DMS 273 treated with DMSO at 0.1 percent for 48 hours (cell line): ENCODE measurements at regions not wholly inside any gene's neighbourhood (a gene's known extent, or its start where the extent isn't known, plus 50 kb on each side); places are given as distances from the start of the nearest gene placed in this dataset.

ENCODE experiments used
- DNase-seq: peaks from one replicate; lab custom pipeline; 2025; lab: John Stamatoyannopoulos, UW

DNA sequence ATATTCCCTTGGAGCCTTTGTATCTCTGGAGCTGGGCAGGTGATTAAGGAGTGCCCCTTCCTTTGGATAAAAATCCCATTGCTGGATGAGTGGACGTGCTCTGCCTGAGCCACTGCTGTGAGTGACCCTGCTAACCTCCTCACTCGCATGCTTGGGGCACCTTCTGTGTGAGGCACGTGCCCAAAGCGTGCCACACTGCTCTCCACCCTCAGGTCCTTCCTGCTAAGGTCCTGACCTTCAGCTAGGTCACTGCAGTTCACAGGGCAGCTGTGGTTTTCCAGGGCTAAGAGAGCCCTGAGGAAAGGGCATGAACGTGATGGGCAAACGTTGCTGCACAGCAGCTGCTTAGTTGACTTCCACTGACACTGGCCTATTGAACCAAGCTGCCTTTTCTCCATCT is 204.4 kb upstream of the COBL start:
- DNase-seq: no peak

DNA sequence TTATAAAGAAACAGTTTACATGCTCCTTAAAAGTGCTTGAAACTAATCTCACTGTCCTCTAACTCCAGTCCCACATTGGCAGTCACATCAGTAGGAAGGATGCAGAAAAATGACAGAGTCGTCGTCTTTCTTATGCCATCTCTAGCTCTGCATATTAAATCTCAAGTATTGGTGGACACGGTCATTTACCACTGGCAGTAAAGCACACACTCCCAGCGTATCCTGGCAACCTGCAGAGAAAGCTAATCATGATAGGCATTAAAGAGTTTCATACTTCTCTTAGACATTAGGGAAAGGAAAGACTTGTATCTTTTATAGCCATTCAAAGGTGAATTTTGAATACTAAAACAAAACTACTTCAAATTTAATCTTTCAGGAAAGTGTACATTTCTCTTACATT is 202.0 kb upstream of the COBL start:
- DNase-seq: no peak

DNA sequence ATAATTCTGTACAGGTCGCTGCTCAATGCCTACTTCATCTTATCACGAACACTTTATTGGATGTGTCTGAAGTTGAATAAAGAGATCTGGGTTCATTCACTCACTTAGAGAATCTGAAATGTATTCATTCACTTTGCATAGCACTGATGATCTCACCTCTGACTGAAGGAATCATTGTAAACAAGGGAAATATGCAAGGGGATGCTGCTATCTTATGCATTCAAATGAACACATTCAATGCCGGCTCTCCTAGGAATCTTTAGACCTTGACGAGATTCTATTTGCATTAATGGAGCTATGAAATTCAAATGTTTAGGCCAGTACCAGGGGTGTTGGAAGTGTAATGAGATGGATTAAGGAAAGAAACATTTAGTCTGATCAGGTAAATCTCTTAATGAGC is 200.6 kb upstream of the COBL start:
- no peak for DNase-seq

DNA sequence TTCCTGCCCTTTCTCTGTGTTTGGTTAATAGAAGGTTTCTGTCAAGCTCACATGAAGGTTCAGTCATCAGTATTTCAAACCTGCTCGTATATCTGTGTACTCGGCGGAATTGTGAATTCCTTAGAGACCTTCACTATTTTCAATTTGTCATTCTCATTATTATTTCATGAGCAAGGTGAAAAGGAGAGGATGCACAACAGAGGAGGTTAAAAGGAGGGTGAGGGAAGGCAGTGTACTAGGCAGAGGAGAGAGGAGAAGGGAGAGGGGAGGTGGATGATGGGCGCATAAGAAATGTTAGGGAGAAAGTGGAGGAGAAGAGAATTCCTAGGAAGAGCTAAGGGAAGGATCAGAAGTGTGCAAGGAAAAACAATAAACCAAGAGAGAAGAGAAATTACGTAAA is 185.0 kb upstream of the COBL start:
- DNase-seq: no peak

DNA sequence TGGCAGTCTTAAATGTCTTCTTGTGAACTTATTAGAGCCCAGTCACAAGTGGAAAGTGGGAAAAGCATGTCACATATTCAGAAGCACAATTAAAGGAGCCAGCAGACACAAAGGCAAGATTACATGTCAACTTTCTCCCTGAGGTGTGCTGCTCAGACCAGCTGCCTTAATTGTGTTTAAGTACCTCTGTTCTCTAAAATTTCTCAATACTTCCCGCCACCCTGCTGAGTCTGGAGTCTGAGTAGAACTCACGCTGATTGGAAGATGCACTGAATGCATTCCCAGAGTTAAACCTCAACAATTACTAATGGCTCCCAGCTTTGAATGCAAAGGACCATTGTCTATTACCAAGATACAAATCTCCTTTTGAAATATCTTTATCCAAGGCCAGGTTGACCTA is 166.4 kb upstream of the COBL start:
- DNase-seq: no peak

DNA sequence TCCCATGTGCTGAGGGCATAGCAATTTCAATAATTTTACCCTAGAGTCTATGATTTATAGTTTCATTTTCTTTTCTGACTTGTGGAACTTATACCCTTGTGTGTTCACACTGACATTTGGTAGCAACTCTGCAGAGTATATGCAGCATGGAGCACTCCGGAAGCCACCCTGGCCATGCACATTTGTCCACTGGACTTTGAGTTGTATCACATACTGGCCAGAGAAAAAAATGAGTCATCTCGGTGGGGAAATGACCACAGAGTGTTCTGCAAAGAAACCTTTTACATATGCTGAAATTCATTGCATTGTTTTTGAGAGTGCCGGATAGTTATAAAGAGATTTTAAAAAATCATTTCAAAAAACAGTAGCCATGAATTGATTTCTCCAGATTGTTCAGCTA is 164.8 kb upstream of the COBL start:
- no peak for DNase-seq

DNA sequence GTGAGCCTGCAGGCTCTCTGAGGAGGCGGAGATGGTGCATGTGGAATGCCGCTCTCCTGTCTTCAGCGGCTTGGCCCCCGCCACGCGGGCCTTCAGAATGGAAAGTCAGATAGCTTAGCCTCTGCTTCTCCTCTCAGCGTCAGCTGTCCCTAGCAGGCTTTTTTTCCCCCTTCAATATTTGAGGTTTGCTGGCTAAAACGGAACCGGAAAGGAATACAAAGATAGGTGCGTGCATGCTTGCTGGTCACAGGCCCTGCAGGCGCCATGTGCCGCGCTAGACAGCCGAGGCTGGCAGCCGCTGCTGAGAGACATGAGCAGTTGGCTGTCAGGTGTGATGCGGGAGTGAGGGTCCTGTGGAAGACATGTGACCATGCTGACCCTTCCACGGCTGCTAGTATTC is 161.2 kb upstream of the COBL start:
- no peak for DNase-seq

DNA sequence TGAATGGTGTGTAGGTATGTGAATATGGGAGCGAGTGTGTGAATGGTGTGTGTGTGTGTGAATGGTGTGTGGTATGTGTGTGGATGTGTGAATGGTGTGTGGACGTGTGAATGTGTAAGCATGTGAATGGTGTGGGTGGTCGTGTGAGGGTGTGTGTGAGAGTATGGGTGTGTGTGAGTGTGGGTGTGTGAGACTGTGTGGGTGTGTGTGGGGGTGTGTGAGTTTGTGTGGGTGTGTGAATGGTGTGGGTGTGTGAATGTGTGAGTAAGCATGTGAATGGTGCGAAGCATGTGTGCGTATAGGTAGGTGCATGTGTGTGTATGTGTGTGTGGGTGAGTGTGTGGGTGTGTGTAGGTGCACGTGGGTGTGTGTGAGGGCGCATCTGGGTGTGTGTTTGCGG is 160.7 kb upstream of the COBL start:
- DNase-seq: no peak

DNA sequence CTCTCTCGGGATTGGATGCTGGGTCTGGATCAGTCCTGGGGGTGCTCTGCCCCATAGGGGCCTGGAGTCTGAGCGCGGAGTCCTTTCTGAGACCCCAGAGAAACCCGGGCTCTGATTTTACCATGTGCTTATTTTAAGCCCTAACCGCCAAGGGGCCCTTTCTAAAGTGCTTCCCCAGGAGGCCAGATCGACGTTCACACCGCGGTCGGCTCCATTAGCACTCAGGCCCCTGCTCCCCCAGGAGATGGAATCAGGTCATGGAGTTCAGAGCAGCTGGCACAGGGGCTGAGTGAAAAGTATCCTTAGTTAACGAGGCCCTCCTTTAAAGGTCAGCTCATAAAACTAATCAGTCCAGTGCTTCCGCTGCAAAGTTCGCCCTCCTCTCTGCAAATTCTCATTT is 159.4 kb upstream of the COBL start:
- DNase-seq: no peak

DNA sequence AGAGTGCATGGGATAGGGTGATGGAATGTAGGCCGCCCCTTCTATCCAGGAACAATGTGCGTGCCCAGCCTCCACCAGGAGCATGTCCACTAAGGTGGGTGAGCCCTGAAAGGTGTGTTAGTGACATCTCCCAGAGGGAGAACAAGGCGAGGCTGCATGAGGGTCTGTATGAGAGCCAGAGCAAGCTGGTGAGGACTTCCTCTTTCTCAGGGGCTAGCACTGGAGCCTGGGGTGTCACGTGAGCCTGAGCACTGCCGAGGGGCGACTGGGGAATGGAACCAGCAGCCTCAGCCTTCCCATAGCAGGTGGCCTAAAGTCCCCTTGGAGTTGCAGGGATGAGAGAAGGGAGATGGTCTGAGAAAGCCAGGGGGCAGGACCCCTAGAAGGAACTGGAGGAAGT is 156.3 kb upstream of the COBL start:
- no peak for DNase-seq

DNA sequence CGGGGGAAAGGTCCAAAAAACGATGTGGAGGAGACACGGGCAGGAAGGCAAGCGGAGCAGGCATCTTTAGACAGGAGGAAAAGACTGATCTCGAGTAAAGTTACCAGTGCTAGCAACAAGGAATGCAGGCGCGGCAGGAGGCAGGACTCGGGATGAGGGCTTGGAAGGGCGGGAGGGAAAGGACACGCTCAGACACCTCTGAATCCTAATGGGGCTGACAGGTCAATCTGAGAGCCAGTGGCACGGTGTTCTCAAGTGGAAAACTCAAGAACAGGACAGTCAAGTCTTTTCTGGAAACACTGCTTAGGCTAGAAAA is 155.3 kb upstream of the COBL start:
- DNase-seq: no peak

DNA sequence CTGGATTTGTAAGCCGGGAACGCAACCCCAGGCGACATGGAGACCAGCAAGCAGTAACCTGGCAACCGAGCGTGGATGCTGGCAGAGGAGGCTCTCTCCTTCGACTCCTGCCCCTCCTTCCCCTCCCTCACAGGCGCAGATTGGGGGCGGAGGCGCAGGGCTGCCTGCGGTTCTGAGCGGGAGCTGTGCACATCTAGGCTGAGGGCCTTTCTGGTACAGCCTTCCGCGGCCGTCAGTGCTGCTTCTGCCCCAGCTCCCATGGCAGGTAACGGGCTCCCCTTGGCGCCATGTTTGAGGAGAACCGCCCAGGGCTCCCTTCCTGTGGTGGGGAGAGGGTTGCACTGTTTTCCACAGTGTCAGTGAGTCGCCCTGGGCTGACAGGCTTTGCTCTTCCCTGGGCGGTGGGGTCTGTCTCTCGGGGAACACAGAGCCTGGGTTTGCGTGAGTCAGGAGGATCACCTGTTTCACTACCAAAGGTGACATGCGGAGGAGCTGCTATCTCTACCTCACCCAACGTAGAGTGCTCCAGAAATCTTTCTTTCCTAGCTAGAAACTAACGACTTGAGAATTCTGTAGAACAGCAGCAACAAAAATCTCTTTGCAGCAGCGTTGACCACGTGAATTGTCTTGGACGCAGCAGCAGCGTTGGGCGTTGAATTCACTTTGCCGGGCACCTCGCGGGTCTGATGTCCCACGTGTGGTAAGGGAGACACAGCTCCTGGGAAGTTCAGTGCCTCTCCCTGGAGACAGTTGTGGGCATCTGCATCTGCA is 154.8 kb upstream of the COBL start:
- no peak for DNase-seq

DNA sequence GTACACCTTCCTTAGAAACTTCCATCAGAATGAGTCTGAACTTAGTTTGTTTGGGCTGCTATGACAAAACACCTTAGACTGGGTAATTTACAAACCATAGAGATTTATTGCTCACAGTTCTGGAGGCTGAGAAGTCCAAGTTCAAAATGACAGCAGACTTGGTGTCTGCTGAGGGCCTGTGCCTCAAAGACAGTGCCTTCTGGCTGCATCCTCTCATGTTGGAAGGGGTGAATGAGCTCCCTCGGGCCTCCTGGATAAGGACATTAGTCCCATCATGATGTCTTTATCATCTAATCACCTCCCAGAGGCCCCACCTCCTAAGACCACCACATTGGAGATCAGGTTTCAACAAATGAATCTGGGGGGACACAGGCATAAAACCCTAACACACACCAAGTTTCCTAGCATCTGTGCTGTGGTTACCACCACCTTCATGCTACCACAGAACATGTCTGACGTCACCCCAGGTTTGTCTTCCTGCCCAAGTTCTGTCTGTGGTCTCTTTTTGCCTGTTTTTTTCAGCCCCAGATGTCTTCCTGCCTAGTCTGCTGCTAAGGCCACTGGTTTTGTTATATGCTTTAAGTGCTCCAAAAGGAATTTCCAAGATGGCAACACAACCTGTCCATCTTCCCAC is 150.9 kb upstream of the COBL start:
- DNase-seq: no peak

DNA sequence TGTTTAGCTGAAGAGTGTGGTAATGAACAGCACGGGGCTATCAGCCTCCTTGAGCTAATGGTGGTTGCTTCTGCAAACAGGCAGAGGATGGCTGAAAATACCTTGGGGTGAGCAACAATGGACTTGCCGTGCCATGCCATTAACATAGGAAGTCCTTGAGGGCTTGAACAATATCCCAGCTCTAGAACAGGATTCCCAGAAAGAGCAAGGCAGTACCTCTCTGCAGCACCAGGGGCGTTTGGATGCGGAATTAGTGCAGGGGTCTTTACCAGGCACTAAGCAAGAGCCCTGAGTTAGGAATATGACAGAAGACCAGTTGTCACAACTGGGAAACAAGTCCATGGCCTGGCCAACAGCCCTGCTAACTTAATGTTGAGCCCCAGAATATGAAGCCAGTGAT is 143.2 kb upstream of the COBL start:
- no peak for DNase-seq

DNA sequence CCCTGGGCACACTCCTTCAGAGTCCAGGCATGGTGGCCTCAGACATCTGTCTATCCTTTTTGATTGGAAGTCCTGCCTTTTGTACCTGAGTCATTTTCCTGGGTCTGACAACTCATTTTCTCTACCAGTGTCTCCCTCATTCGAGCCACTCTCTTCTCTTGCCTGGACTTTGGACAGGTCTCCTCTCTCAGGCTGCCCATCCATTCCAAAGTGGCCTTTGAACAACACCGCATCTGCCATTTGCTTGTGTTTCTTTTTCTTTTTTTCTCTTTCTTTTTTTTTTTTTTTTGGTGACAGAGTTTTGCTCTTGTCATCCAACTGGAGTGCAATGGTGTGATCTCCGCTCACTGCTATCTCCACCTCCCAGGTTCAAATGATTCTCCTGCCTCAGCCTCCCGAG is 142.1 kb upstream of the COBL start:
- DNase-seq: no peak

DNA sequence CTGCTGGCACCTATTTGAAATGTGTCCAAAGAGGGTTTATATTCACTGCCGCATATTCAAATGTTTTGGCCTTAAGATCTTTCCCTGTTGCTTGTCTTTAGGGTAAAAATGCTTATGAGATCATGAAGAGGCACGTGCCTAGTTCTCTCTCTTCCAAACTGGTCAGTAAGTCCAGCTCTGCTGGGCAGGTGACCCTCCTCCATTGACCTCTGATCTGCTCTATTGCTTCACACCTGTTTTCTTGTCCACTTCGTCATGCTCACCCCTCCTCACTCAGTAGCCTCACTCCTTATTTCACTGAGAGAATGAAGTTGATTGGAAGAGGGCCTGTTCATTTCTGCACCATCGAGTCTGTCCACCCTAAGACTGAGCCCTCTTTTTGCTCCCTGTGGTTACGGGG is 140.5 kb upstream of the COBL start:
- no peak for DNase-seq

DNA sequence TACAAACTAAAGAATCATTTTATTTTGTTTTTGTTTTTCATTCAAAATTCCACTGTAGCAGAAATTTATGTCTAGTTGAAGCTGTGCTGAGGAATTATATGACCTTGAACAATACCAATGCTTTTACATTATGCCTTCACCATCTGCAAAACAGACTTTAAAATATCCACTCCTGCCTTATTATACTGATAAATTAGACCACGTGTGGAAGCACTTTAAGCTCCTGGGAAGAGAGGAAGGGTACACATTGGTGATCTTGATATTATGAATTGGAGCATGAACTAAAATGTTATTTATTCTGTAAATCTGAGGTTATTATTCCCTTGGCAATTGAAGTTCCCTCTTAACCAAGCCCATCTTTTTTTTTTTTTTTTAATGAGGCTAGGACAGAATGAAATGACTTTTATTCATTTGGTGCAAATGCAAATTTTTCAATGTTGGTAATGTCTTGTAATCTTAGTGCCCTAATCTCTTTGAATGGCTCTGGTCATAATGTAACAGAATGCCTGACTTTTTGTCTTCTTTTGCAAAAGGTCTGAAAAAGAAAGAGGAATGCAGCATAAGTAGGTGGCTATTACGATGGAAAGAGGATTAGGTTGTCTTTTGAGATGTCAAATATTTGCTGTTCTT is 139.9 kb upstream of the COBL start:
- no peak for DNase-seq

DNA sequence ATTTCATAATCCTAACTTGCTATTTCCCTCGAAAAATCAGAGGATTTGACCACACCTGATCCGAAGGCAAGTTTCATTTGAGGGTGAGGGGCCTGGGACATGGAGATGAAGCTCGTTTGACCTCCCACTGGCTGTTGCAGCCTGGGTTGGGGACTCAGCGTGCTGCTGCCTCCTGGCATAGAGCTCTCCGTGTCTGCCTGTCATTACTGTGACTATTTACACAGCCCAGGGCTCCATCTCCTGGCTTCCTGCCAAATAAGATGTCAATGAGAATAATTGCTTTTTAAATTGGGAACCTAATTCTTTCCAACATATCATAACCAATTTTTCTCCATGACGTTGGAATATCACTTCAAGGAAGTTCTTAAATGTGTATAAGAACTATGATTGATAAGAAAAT is 139.3 kb upstream of the COBL start:
- DNase-seq: no peak

DNA sequence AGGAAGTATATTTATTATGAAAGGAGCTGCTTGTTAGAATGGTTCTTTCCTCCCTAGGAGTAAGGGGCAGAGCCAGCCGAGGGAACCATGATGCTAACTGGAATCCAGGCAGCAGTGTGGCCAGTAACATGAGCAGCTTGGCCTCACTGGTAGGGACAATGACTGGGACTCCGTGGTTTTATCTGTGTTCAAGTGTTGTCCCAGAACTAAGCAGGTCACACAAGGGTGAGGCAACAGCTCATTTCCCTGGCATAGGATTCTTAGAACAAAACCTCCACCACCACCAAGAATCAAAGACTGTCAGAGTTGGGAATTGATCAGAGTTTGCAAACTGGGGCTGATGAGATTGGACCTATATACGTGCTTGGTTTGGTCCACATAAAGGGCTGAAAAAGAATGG is 138.9 kb upstream of the COBL start:
- no peak for DNase-seq

DNA sequence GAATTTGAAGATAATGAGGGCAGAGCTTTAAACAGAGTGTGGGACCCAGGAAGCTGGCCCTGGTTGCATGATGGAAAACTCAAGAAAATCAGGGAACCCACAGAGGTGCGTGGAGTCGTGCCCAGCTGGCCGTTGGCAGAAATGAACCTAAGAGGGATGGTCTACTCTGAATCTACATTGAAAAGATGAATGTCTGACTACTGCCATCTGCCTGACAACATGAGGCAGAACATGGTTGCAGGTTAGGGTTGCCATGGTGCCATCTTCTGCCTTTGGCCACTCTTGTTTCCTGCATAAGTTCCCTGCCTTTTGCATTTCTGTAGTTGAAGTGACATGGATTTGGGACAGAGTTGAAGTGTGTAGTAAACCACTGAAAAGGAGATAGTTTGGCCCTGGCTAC is 138.5 kb upstream of the COBL start:
- no peak for DNase-seq

DNA sequence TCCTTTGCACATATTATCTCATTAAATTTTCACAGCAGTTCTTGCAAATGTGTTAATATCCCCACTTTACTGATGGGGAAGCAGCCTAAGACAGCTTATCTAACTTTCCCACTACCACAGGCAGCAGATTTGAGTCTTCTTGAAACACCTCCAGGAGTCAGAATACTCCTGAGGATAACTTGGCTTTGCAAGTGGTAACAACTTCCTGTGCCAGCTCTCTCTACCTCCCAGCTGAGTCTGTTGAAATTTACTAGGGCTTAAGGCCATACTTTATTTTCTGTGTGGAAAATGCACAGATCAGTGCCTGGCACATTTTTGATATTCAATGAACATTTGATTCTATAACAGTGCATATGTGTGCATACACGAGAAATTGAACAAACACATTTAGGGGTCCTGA is 136.1 kb upstream of the COBL start:
- no peak for DNase-seq

DNA sequence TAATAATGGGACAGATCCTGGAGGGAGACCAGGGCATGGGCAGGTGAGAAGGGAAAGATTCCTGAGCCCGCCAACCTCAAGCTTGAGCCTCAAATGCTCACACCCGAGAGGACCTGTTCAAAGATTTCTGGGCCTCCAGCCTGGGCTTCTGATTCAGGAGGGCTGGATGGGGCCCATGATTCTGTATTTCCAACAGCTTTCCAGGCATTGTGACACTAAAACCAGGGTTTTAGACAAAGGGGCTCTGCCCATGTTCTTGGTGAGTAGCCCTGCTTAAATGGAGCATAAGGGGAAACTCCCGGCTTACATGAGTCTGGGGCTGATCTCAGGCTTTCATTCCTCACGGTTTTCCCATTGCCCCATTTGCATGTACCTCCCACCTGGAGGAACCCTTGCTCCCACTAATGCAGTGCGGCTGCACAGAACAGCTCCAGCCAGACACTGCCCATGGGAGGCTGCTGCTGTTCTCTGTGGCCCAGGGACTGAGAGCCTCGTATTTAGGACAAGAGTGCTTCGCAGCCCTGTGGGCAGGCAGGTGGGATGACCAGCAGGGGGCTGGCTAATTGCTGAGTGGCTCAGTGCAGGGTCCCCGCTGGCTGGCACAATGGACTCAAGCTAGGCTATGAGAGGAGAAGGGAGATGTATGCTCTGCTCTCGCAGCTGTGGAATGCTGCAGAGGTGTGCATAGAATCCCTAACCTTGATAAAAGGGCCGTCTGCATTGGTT is 135.3 kb upstream of the COBL start:
- no peak for DNase-seq

DNA sequence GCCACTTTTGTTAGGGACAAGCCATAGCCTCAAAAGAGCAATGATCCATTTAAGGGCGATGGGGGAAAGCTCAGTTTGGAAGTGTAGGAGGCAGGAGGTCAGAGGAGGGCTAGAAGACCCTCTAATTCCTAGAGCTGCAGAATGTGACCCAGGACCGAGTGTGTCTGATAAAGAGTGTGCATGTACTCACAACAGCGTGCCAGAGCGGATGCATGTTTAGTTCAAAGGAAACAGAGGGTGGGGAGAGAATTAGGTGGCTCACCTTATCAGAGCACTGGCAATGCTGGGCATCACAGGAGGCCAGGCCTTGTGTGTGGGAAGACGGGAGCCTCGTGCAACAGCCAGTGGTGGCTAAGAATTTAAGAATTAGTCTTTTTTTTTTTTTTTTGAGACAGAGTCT is 133.9 kb upstream of the COBL start:
- no peak for DNase-seq
